OCI-LY7 (cell line): ENCODE measurements at regions not wholly inside any gene's neighbourhood (a gene's known extent, or its start where the extent isn't known, plus 50 kb on each side); places are given as distances from the start of the nearest gene placed in this dataset.

Experiments used
- EZH2phosphoT487 ChIP-seq: fragments of 200-600 bp; sonication (generic); IDR thresholded peaks from 2 replicates; pipeline ENCODE4 v1.6.1; 2018; ENCODE audit warnings: low read depth, borderline replicate concordance, mild to moderate bottlenecking, mixed run types, antibody characterized with exemption, low read length, moderate library complexity, mixed read lengths
- TF ChIP-seq, protein P1 (sequence below): fragments of 200-600 bp; sonication (generic); conservative IDR thresholded peaks from 2 replicates; pipeline ENCODE4 v1.5.1; 2014; ENCODE audit warnings: mild to moderate bottlenecking, antibody characterized with exemption, low read length, moderate library complexity, mixed read lengths

- TF ChIP-seq, protein P1, sequence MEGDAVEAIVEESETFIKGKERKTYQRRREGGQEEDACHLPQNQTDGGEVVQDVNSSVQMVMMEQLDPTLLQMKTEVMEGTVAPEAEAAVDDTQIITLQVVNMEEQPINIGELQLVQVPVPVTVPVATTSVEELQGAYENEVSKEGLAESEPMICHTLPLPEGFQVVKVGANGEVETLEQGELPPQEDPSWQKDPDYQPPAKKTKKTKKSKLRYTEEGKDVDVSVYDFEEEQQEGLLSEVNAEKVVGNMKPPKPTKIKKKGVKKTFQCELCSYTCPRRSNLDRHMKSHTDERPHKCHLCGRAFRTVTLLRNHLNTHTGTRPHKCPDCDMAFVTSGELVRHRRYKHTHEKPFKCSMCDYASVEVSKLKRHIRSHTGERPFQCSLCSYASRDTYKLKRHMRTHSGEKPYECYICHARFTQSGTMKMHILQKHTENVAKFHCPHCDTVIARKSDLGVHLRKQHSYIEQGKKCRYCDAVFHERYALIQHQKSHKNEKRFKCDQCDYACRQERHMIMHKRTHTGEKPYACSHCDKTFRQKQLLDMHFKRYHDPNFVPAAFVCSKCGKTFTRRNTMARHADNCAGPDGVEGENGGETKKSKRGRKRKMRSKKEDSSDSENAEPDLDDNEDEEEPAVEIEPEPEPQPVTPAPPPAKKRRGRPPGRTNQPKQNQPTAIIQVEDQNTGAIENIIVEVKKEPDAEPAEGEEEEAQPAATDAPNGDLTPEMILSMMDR = no peak
- no peak for TF ChIP-seq EZH2phosphoT487
Observed at GRCh38 chr2:220646424-220646823, 925.7 kb downstream of the EPHA4 start.
